Cardiac fibroblast (primary cell): ENCODE measurements at regions not wholly inside any gene's neighbourhood (a gene's known extent, or its start where the extent isn't known, plus 50 kb on each side); places are given as distances from the start of the nearest gene placed in this dataset.
A peak's percentile ranks its signal among the peaks of the same experiment; 100 is the strongest.

Source experiments
- DNase-seq, 2 donors: peaks; one replicate each; pipeline versions ENCODE4 v3.0.0 to v3.0.0-alpha.2; 2010; ENCODE audit warnings: low read depth in 2 of 2
- H3K4me3 ChIP-seq, 2 donors: replicated peaks in 1 of 2; 1 replicate in 1 of 2; 2 replicates in 1 of 2; pipeline ENCODE4 v1.5.1; 2011; ENCODE audit warnings: low read depth in 2 of 2, low read length in 2 of 2, mild to moderate bottlenecking in 2 of 2, moderate library complexity in 1 of 2
- CTCF ChIP-seq: IDR thresholded peaks from one replicate; pipeline ENCODE4 v1.5.1; 2011; ENCODE audit warnings: low read depth, mild to moderate bottlenecking, low read length, inconsistent platforms

- peak in 1 of 2 donors; percentile 30 for DNase-seq
- H3K4me3 ChIP-seq, result no peak overlapping the region
- no peak for TF ChIP-seq CTCF
Measured at GRCh38 chr7:94062372-94062771, 58.2 kb upstream of the BET1 start.

- TF ChIP-seq CTCF, result no peak
- peak; percentile 41 to 49 for DNase-seq
- no peak overlapping the region for H3K4me3 ChIP-seq
Measured at GRCh38 chr7:94064541-94065191, 60.5 kb upstream of the BET1 start.

- TF ChIP-seq CTCF, result no peak
- DNase-seq, result no peak
- no peak overlapping the region for H3K4me3 ChIP-seq
Measured at GRCh38 chr7:94067047-94067446, 62.9 kb upstream of the BET1 start.

GRCh38 chr7:94067506-94067905, 63.4 kb upstream of the BET1 start:
- peak; percentile 31 to 82 for DNase-seq
- no peak overlapping the region for H3K4me3 ChIP-seq
- TF ChIP-seq CTCF, result no peak

GRCh38 chr7:94069162-94069739, 65.1 kb upstream of the BET1 start:
- peak in 1 of 2 donors; percentile 43 for DNase-seq
- no peak overlapping the region for H3K4me3 ChIP-seq
- no peak for TF ChIP-seq CTCF

- no peak for DNase-seq
- TF ChIP-seq CTCF, result no peak
- no peak overlapping the region for H3K4me3 ChIP-seq
Measured at GRCh38 chr7:94080551-94080950, 76.4 kb upstream of the BET1 start.
